ENCODE measurements at regions not wholly inside any gene's neighbourhood (a gene's known extent, or its start where the extent isn't known, plus 50 kb on each side); places are given as distances from the start of the nearest gene placed in this dataset.

DNA sequence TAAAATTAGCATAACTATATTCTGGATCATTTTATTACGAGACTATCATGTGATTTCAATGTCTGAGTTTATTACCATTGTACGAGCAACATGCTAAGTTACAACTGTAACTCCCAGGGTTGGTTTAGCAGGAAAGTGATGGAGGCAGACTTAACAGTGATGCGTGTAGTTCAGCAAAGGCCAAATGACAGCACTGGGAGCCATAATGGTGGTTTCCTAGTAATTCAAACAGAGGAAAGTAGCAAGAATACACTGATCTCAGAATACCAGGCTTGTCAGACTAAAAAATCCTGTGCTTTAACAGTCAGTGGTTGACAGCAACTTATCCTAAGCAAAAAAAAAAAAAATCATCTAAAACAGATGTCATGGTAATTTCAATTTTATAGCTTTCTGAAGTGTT lies 229.6 kb downstream of the KLF12 start:
- peaks cover 5% of the 10 kb centered on the region for H3K9me3 Mint-ChIP-seq
- ChIA-PET CTCF (no interaction called here), POLR2A (no interaction called here)
- DNase-seq: no peak
- peaks cover 3% of the 10 kb centered on the region for H3K36me3 Mint-ChIP-seq (ENCODE audit: low read depth)
- no peaks in the 10 kb centered on the region for H3K27me3 Mint-ChIP-seq
- no peak overlapping the region for H3K27ac Mint-ChIP-seq
- no peaks in the 10 kb centered on the region for H3K4me1 Mint-ChIP-seq
- H3K4me3 Mint-ChIP-seq: no peak overlapping the region

DNA sequence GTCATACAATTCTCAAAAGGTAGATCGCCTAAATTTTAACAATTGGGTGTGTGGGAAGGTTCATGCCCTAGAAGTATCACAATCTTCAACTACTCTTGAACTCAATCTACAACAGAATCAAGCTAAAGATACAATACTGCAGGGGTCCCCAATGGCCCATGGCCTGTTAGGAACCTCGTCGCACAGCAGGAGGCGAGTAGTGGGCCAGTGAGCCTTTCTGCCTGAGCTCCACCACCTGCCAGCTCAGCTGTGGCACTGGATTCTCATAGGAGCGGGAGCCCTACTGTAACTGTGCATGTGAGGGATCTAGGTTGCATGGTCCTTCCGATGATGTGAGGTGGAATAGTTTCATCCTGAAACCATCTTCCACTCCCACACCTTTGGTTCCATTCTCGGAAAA lies 230.6 kb downstream of the KLF12 start:
- H3K27ac Mint-ChIP-seq: no peak overlapping the region
- H3K9me3 Mint-ChIP-seq: no peaks in the 10 kb centered on the region
- peaks cover 9% of the 10 kb centered on the region for H3K36me3 Mint-ChIP-seq (ENCODE audit: low read depth)
- DNase-seq: no peak
- H3K4me3 Mint-ChIP-seq: no peak overlapping the region
- ChIA-PET CTCF (no interaction called here), POLR2A (no interaction called here)
- no peaks in the 10 kb centered on the region for H3K4me1 Mint-ChIP-seq
- H3K27me3 Mint-ChIP-seq: no peaks in the 10 kb centered on the region

DNA sequence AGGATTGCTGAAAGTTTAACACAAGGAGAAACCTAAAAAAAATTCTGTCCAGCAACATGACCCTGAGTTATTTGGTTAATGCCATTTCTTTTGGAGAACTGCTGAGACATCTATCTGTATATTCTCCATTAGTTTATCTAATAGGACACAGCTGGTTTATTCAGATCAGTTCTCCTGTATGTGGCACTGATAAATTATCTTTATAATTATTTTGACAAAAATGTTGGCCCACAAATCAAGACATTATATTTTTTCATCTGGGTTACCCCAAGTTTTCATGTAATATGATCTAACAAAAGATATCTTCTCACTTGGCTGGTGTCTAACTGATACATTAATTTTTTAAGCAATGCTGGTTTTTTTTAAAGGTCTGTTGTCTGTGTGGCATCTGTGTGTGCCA lies 231.4 kb downstream of the KLF12 start:
- Mint-ChIP-seq H3K9me3 (no peaks in the 10 kb centered on the region), H3K4me3 (no peak overlapping the region), H3K4me1 (no peaks in the 10 kb centered on the region), H3K27me3 (no peaks in the 10 kb centered on the region), H3K36me3 (ENCODE audit: low read depth) (peaks cover 9% of the 10 kb centered on the region), H3K27ac (no peak overlapping the region)
- no peak for DNase-seq
- ChIA-PET POLR2A (no interaction called here), CTCF (no interaction called here)

DNA sequence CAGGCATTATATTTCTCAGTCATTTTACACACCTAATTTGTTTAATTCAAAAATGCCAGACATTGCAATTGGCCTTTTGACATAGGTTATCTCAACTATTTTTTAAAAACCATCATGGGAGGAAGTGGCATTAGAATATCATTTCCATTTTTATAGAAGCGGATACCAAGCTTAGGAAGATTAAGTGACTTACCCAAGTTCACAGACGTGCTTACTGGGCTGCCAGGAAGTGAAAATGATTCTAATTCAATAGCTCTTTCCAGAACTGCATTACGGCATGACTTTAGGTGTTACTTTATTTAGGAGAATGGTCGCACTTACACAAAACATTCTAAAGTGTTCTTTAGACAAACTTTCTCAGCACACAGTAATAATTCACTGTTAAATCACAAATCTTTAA lies 231.9 kb downstream of the KLF12 start:
- CTCF ChIA-PET: no interaction called here
- H3K36me3 Mint-ChIP-seq (ENCODE audit: low read depth): peaks cover 13% of the 10 kb centered on the region
- POLR2A ChIA-PET: no interaction called here
- no peaks in the 10 kb centered on the region for H3K27me3 Mint-ChIP-seq
- H3K4me3 Mint-ChIP-seq: no peak overlapping the region
- DNase-seq: no peak
- H3K27ac Mint-ChIP-seq: no peak overlapping the region
- H3K9me3 Mint-ChIP-seq: no peaks in the 10 kb centered on the region
- no peaks in the 10 kb centered on the region for H3K4me1 Mint-ChIP-seq

DNA sequence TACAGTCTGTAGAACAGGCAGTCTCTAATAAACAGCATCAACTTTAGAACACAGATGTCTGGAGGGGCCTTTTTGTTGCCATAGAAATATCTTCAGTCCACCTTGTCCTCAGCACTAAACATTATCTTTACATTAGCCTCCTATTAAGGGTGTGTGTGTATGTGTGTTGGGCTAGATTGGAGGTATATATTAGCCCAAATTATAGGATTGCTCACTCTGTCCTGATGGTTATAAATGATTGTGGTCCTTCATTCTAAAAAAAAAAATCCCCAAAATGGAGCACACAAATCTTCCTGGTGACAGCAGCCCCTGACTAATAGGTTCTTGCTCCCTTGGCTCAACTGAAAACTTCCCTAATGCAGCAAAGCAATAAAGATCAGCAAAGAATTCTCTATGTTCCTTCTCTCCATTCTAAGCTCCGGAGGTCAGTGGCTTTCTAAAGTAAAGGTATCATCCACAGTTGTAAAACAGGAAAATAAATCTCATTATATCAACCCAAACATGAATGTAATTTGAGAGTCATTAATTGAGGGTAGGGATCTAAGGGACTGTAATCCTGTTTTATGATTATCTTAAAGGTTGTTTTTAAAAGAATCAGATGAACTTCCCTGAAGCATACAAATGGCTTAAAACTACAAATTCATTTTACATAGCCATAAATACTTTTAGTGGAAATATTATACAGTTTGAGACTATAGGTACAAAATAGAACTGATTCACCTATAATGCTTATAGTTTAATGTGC lies 232.7 kb downstream of the KLF12 start:
- no peak overlapping the region for H3K4me3 Mint-ChIP-seq
- CTCF ChIA-PET: interaction anchor here (0.7 kb wide), 1 partner anchor 407 kb away, joined by 3 read pairs; no protein-coding TSS in a partner anchor
- POLR2A ChIA-PET: no interaction called here
- H3K27me3 Mint-ChIP-seq: no peaks in the 10 kb centered on the region
- peaks cover 13% of the 10 kb centered on the region for H3K36me3 Mint-ChIP-seq (ENCODE audit: low read depth)
- no peak overlapping the region for H3K27ac Mint-ChIP-seq
- no peak for DNase-seq
- H3K9me3 Mint-ChIP-seq: no peaks in the 10 kb centered on the region
- H3K4me1 Mint-ChIP-seq: no peaks in the 10 kb centered on the region

DNA sequence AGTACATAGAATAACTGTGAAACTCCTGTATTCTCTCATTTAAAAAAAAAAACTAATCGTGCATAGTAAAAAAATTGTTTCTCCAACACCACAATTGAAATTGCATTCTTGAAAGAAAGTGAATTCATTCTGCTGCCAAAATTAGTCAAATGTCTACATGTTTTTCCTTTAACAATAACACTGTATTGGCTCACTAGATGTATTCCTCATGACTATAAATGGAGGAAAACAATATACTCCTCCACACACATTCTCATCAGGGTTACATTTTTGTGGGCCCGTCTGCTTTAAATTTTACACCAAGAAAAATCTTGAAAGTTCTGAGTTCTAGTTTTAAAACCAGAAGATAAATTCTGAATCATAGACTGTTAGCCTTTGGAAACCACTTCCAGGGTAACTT lies 233.6 kb downstream of the KLF12 start:
- no peaks in the 10 kb centered on the region for H3K27me3 Mint-ChIP-seq
- POLR2A ChIA-PET: no interaction called here
- H3K4me1 Mint-ChIP-seq: no peaks in the 10 kb centered on the region
- no peak for DNase-seq
- no peak overlapping the region for H3K27ac Mint-ChIP-seq
- no peaks in the 10 kb centered on the region for H3K9me3 Mint-ChIP-seq
- peaks cover 14% of the 10 kb centered on the region for H3K36me3 Mint-ChIP-seq (ENCODE audit: low read depth)
- CTCF ChIA-PET: no interaction called here
- no peak overlapping the region for H3K4me3 Mint-ChIP-seq

DNA sequence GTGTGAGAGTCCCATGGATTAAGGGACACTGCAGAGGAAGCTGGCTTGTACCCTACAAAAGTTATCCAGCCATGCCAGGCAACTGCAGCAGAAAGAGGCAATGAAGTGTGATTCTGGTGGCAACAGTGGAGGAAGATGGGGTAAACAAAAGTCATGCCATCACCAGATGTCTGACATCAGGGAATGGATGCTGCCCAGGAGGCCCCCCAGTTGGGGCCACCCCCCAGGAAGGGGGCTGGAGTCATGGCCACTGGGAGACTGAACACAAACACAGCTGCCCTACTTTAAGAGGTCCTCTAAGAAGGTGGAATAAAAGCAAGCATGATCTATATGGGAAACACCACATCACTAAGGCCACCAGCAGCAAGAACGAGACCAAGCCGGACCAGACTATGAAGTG lies 235.3 kb downstream of the KLF12 start:
- H3K9me3 Mint-ChIP-seq: no peaks in the 10 kb centered on the region
- no peak for DNase-seq
- no peak overlapping the region for H3K4me3 Mint-ChIP-seq
- H3K36me3 Mint-ChIP-seq (ENCODE audit: low read depth): peaks cover 16% of the 10 kb centered on the region
- ChIA-PET POLR2A (no interaction called here), CTCF (no interaction called here)
- no peaks in the 10 kb centered on the region for H3K27me3 Mint-ChIP-seq
- H3K4me1 Mint-ChIP-seq: no peaks in the 10 kb centered on the region
- H3K27ac Mint-ChIP-seq: no peak overlapping the region

DNA sequence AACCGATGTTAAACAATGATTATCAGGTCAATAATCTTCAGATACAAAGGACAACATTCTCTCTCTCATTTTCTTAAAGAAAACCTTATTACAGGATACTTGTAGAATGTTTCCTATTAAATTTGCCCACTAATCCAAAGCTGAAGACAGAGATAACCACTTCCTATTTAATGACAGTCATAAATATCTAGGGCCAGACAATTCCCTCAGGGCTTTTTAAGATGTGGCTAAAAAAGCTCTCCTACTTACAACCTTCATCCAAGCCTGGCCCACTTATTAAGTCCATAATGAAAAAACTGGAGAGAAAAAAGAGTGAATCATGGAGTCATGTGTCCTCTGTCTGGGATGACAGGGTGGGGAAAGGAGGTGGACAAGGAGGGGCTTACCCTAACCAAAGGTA lies 235.9 kb downstream of the KLF12 start:
- Mint-ChIP-seq H3K27ac (no peak overlapping the region), H3K27me3 (no peaks in the 10 kb centered on the region), H3K4me3 (no peak overlapping the region), H3K36me3 (ENCODE audit: low read depth) (peaks cover 16% of the 10 kb centered on the region), H3K9me3 (no peaks in the 10 kb centered on the region), H3K4me1 (no peaks in the 10 kb centered on the region)
- ChIA-PET CTCF (no interaction called here), POLR2A (no interaction called here)
- no peak for DNase-seq

DNA sequence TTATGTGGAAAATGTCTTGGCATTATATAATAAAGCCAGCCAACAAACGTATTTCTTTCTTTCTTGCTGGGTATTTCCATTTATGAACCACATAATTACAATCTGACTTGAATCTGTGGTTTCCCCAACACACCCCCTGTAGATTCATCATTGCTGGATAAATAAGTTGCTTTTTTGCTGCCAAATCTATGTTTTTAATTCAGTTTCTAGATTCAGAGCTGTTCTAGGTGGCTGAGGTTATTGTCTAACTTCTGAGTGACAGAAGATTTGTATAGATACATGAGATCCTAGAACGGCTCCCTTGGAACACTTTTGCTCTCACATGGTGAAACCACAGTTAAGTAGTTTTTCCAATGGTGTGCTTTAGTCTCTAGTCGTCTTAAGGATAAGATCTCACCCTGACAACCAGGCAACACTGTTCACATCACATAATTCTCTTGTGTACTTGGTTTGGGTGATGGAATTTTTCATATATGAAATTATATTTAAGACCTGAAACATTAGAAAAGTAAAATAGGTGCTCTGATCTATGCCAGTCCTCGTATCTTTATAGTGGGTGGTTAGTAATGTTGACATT lies 239.1 kb downstream of the KLF12 start:
- DNase-seq: no peak
- H3K4me3 Mint-ChIP-seq: no peak overlapping the region
- ChIA-PET CTCF (no interaction called here), POLR2A (no interaction called here)
- no peaks in the 10 kb centered on the region for H3K4me1 Mint-ChIP-seq
- no peaks in the 10 kb centered on the region for H3K9me3 Mint-ChIP-seq
- no peaks in the 10 kb centered on the region for H3K27me3 Mint-ChIP-seq
- H3K36me3 Mint-ChIP-seq (ENCODE audit: low read depth): peaks cover 13% of the 10 kb centered on the region
- no peak overlapping the region for H3K27ac Mint-ChIP-seq

DNA sequence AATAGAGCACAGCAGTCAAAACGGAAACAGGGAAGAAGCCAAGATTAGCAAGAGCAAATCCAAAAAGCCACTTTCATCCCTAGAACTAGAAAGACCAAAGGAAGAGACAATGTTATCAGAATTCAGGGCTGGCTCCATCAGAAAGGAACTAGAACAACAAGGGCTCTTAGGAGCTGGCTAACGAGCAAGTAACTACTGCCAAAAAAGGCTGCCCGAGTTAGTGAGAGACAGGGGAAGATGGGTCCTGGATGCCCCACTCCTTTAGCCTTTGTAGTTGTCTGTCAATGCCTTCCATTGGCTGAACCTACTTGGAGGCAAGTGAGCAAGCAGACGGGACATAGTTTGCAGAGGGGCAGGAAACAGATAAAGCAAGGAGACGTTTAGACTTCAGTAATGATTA lies 240.4 kb downstream of the KLF12 start:
- no peak for DNase-seq
- Mint-ChIP-seq H3K27ac (no peak overlapping the region), H3K36me3 (ENCODE audit: low read depth) (peaks cover 9% of the 10 kb centered on the region), H3K4me1 (no peaks in the 10 kb centered on the region), H3K4me3 (no peak overlapping the region), H3K9me3 (no peaks in the 10 kb centered on the region), H3K27me3 (no peaks in the 10 kb centered on the region)
- POLR2A ChIA-PET: no interaction called here
- CTCF ChIA-PET: no interaction called here

DNA sequence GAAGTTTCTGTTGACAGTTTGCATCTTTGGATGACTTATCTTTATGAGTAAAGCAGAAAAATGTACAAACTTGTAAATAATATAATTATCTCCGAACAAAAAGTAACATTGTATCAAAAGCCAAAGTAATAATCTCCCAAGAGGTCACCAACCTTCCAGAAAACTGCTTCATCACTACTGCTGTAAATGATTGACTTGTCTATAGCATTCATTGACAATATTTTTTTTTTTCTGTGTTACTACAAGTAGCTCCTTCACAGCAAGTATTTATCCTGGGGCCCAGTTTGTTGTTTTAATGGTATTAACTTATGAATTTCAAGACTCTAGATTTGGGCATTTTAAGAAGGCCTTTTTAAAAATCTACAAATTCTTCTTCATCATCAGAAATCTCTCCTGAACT lies 242.4 kb downstream of the KLF12 start:
- CTCF ChIA-PET: interaction anchor here (1.6 kb wide), 1 partner anchor 13 kb away, joined by 3 read pairs; no protein-coding TSS in a partner anchor
- no peaks in the 10 kb centered on the region for H3K4me1 Mint-ChIP-seq
- H3K27me3 Mint-ChIP-seq: no peaks in the 10 kb centered on the region

DNA sequence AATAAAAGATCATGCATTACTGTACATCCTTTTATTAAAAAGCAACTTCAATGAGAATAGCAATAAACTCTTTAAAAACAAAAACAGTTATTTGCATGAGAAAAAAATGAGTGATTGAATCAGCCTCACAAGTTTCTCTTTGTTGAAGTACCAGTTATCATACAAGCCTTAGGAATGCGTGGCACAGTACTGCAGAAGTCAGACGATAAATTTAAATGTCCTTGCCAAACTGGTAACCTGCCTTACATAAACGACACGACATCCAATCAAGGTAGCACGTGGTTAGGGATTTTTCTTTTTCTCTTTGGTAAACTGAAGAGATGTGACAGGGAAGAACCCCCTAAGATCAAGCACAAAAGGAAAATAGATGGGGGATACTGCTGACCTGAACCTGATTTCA lies 251.0 kb downstream of the KLF12 start:
- H3K4me3 Mint-ChIP-seq: no peak overlapping the region
- no peak overlapping the region for H3K27ac Mint-ChIP-seq
- ChIA-PET CTCF (no interaction called here), POLR2A (no interaction called here)
- H3K27me3 Mint-ChIP-seq: no peaks in the 10 kb centered on the region
- H3K36me3 Mint-ChIP-seq (ENCODE audit: low read depth): peaks cover 38% of the 10 kb centered on the region
- peaks cover 10% of the 10 kb centered on the region for H3K9me3 Mint-ChIP-seq
- no peak for DNase-seq
- H3K4me1 Mint-ChIP-seq: peaks cover 13% of the 10 kb centered on the region

More for the DNA sequence above, 242.4 kb downstream of the KLF12 start:
- no peak overlapping the region for H3K27ac Mint-ChIP-seq
- no peak overlapping the region for H3K4me3 Mint-ChIP-seq
- POLR2A ChIA-PET: no interaction called here
- H3K36me3 Mint-ChIP-seq (ENCODE audit: low read depth): peaks cover 7% of the 10 kb centered on the region
- H3K9me3 Mint-ChIP-seq: no peaks in the 10 kb centered on the region
- no peak for DNase-seq

DNA sequence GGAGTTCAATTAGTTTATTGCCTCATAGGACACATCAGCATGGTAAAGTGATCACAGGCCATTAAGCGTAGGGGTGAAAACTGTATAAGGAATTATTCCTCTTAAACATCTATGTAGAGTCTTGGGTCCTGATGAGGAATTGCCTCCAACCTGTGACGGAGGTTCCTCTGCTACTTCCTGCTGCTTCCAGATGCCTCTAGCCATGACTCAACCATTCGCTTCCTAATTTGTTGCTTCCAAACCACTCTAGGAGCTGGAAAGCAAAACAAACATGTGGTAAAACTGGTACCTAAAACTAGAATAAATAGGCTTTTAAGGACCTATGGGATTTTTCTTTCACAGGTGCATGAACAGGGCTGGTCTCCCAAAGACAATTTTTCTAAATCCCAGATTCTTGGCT lies 253.8 kb downstream of the KLF12 start:
- peaks cover 13% of the 10 kb centered on the region for H3K4me1 Mint-ChIP-seq
- no peak overlapping the region for H3K27ac Mint-ChIP-seq
- DNase-seq: no peak
- no peak overlapping the region for H3K4me3 Mint-ChIP-seq
- ChIA-PET POLR2A (no interaction called here), CTCF (no interaction called here)
- H3K9me3 Mint-ChIP-seq: peaks cover 13% of the 10 kb centered on the region
- peaks cover 23% of the 10 kb centered on the region for H3K36me3 Mint-ChIP-seq (ENCODE audit: low read depth)
- H3K27me3 Mint-ChIP-seq: no peaks in the 10 kb centered on the region

DNA sequence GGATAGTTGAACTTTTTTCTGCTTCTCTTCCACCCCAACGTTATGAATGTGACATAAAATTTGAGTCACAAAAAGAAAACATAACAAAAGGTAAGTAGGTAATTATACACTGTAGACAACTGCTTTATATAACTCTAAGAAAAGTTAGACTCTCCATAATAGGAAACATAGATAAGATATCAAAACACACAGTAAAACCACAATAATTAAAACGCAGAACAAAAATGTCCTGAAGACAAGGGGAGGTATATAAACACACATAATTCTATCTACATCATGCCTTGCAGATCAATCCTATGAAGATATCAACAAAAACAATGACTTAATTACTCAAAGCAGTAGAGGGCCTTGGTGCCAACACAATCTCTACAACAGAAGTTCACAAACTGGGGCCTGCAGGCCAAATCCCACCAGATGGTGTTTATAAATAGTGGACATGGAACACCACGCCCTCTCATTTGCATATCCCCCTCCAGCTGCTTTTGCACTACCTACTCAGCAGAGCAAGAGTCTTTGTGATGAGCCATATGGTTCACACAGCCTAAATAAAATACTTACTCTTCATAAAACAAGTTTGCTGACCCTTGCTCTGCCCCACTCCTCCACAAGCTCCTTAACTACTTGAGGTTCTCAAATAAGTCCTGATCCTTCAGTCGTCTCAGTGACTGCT lies 254.7 kb downstream of the KLF12 start:
- ChIA-PET POLR2A (no interaction called here), CTCF (interaction anchor here (1.0 to 1.4 kb wide), 2 partner anchors 13 to 32 kb away, joined by 3 read pairs; no protein-coding TSS in a partner anchor)
- peaks cover 13% of the 10 kb centered on the region for H3K4me1 Mint-ChIP-seq
- H3K36me3 Mint-ChIP-seq (ENCODE audit: low read depth): peaks cover 19% of the 10 kb centered on the region
- H3K27me3 Mint-ChIP-seq: no peaks in the 10 kb centered on the region
- DNase-seq: no peak
- no peak overlapping the region for H3K27ac Mint-ChIP-seq
- no peak overlapping the region for H3K4me3 Mint-ChIP-seq
- H3K9me3 Mint-ChIP-seq: peaks cover 13% of the 10 kb centered on the region

Measured in activated CD4-positive, alpha-beta T cell treated with anti-CD3 and anti-CD28 coated beads, Interleukin-2, amount 10 ng/mL, durations not matched to agents 7 days and 5 days (primary cell).